ENCODE measurements at regions not wholly inside any gene's neighbourhood (a gene's known extent, or its start where the extent isn't known, plus 50 kb on each side); places are given as distances from the start of the nearest gene placed in this dataset.

GRCh38 chr5:102561894-102562760 lies 63.3 kb upstream of the SLCO6A1 start:
- peak; percentile 96 to 99 for TF ChIP-seq CTCF (conservative IDR thresholded peaks at IDR 0.05; ENCODE audit: low read depth in 2 of 2)
- no peak for TF ChIP-seq NANOG (IDR thresholded peaks at IDR 0.05; ENCODE audit: borderline replicate concordance)
- TF ChIP-seq ZNF114 (CRISPR knock-in tag; IDR thresholded peaks at IDR 0.05), result peak; percentile 55; the same call in 1 of the 2 replicates
- no peak for TF ChIP-seq POLR2AphosphoS5 (IDR thresholded peaks at IDR 0.05; ENCODE audit: low read depth)
- TF ChIP-seq EZH2phosphoT487 (IDR thresholded peaks at IDR 0.05; ENCODE audit: unreplicated experiment), result no peak
- TF ChIP-seq ETS1 (IDR thresholded peaks at IDR 0.05), result no peak
- no peak for TF ChIP-seq EZH2 (IDR thresholded peaks at IDR 0.05; ENCODE audit: low read depth, unreplicated experiment)
- TF ChIP-seq CREB1 (CRISPR knock-in tag; IDR thresholded peaks at IDR 0.05; ENCODE audit: low read depth), result no peak
- no peak for TF ChIP-seq STAT1 (IDR thresholded peaks at IDR 0.05; ENCODE audit: unreplicated experiment)
- TF ChIP-seq JUNB (IDR thresholded peaks at IDR 0.05; ENCODE audit: unreplicated experiment), result no peak
- no peak for TF ChIP-seq REST (IDR thresholded peaks at IDR 0.05; ENCODE audit: unreplicated experiment)
- peak; percentile 92 for TF ChIP-seq ZNF462 (CRISPR knock-in tag; IDR thresholded peaks at IDR 0.05)
- TF ChIP-seq ZNF331 (CRISPR knock-in tag; IDR thresholded peaks at IDR 0.05; ENCODE audit: low read depth), result no peak
